ENCODE measurements at regions not wholly inside any gene's neighbourhood (a gene's known extent, or its start where the extent isn't known, plus 50 kb on each side); places are given as distances from the start of the nearest gene placed in this dataset.

- H3K4me3 ChIP-seq = no peak overlapping the region
- WGBS, 2 donors (ENCODE audit: low coverage in 1 of 2) = 85 to 100% methylated on average over 1 to 2 of the region's 2 CpGs
- peak overlapping the region in 3 of 4 donors; percentile 80 to 90 (median 83) for H3K27ac ChIP-seq
- H3K4me1 ChIP-seq = peaks cover 3 to 48% (median 15%) of the 10 kb centered on the region in 3 donors
- TF ChIP-seq POLR2A (IDR thresholded peaks at IDR 0.05) (no peak), POLR2AphosphoS5 (IDR thresholded peaks at IDR 0.05) (no peak), EP300 (IDR thresholded peaks at IDR 0.05) (no peak), CTCF (IDR thresholded peaks at IDR 0.05) (no peak)
- H3K36me3 ChIP-seq = no peaks in the 10 kb centered on the region
- no peaks in the 10 kb centered on the region for H3K27me3 ChIP-seq
- no peaks in the 10 kb centered on the region for H3K9me3 ChIP-seq
- no peak for ATAC-seq
Measured at GRCh38 chr6:137775227-137775626, 91.8 kb upstream of the TNFAIP3 start.

GRCh38 chr6:137775720-137776119 is 91.3 kb upstream of the TNFAIP3 start:
- peak overlapping the region; percentile 31 to 90 (median 82) for H3K27ac ChIP-seq
- ATAC-seq = no peak
- H3K4me3 ChIP-seq = no peak overlapping the region
- H3K4me1 ChIP-seq = peaks cover 3 to 52% (median 19%) of the 10 kb centered on the region in 3 donors
- TF ChIP-seq POLR2AphosphoS5 (IDR thresholded peaks at IDR 0.05) = no peak
- no peaks in the 10 kb centered on the region for H3K27me3 ChIP-seq
- 46 to 68% methylated on average over 4 to 5 of the region's 5 CpGs for WGBS, 2 donors (ENCODE audit: low coverage in 1 of 2)
- no peaks in the 10 kb centered on the region for H3K9me3 ChIP-seq
- H3K36me3 ChIP-seq = no peaks in the 10 kb centered on the region

- Histone ChIP-seq H3K27me3 (no peaks in the 10 kb centered on the region), H3K4me1 (peaks cover 5 to 58% (median 19%) of the 10 kb centered on the region in 3 donors), H3K9me3 (no peaks in the 10 kb centered on the region), H3K36me3 (no peaks in the 10 kb centered on the region), H3K27ac (peak overlapping the region; percentile 31 to 90 (median 82)), H3K4me3 (no peak overlapping the region)
- WGBS, 2 donors (ENCODE audit: low coverage in 1 of 2) = 62 to 79% methylated on average over 5 to 8 of the region's 9 CpGs
- no peak for TF ChIP-seq POLR2AphosphoS5 (IDR thresholded peaks at IDR 0.05)
- ATAC-seq = no peak
Measured at GRCh38 chr6:137776256-137776655, 90.8 kb upstream of the TNFAIP3 start.

GRCh38 chr6:137776786-137777686 is 90.0 kb upstream of the TNFAIP3 start:
- H3K27ac ChIP-seq = peak overlapping the region; percentile 65 to 90 (median 82)
- ATAC-seq = peak; percentile 74
- H3K4me1 ChIP-seq = peaks cover 6 to 66% (median 19%) of the 10 kb centered on the region in 3 donors
- no peaks in the 10 kb centered on the region for H3K36me3 ChIP-seq
- H3K9me3 ChIP-seq = no peaks in the 10 kb centered on the region
- H3K4me3 ChIP-seq = no peak overlapping the region
- no peaks in the 10 kb centered on the region for H3K27me3 ChIP-seq
- 16 to 20% methylated on average over 15 of the region's 15 CpGs for WGBS, 2 donors (ENCODE audit: low coverage in 1 of 2)
- TF ChIP-seq POLR2AphosphoS5 (IDR thresholded peaks at IDR 0.05) = peak; percentile 79
- TF ChIP-seq EP300 (IDR thresholded peaks at IDR 0.05) = peak; percentile 50
- TF ChIP-seq CTCF (IDR thresholded peaks at IDR 0.05) = peak in 1 of 4 experiments; percentile 46
- no peak for TF ChIP-seq POLR2A (IDR thresholded peaks at IDR 0.05)

GRCh38 chr6:137777687-137778075 is 89.4 kb upstream of the TNFAIP3 start:
- H3K4me3 ChIP-seq = no peak overlapping the region
- no peaks in the 10 kb centered on the region for H3K27me3 ChIP-seq
- no peak for ATAC-seq
- 20 to 69% methylated on average over 1 of the region's 1 CpG for WGBS, 2 donors (ENCODE audit: low coverage in 1 of 2)
- H3K9me3 ChIP-seq = no peaks in the 10 kb centered on the region
- peak overlapping the region; percentile 25 to 90 (median 82) for H3K27ac ChIP-seq
- TF ChIP-seq POLR2AphosphoS5 (IDR thresholded peaks at IDR 0.05) = no peak
- TF ChIP-seq EP300 (IDR thresholded peaks at IDR 0.05) = no peak
- TF ChIP-seq POLR2A (IDR thresholded peaks at IDR 0.05) = no peak
- no peak for TF ChIP-seq CTCF (IDR thresholded peaks at IDR 0.05)
- peaks cover 6 to 70% (median 19%) of the 10 kb centered on the region in 3 donors for H3K4me1 ChIP-seq
- no peaks in the 10 kb centered on the region for H3K36me3 ChIP-seq

- Histone ChIP-seq H3K4me1 (peaks cover 6 to 63% (median 19%) of the 10 kb centered on the region in 3 donors), H3K4me3 (no peak overlapping the region), H3K27me3 (no peaks in the 10 kb centered on the region), H3K9me3 (no peaks in the 10 kb centered on the region), H3K27ac (peak overlapping the region; percentile 70 to 93 (median 86)), H3K36me3 (no peaks in the 10 kb centered on the region)
- ATAC-seq = no peak
- 88 to 89% methylated on average over 2 to 3 of the region's 3 CpGs for WGBS, 2 donors (ENCODE audit: low coverage in 1 of 2)
- no peak for TF ChIP-seq CTCF (IDR thresholded peaks at IDR 0.05)
- no peak for TF ChIP-seq POLR2A (IDR thresholded peaks at IDR 0.05)
- no peak for TF ChIP-seq EP300 (IDR thresholded peaks at IDR 0.05)
- no peak for TF ChIP-seq POLR2AphosphoS5 (IDR thresholded peaks at IDR 0.05)
Measured at GRCh38 chr6:137779982-137780381, 87.1 kb upstream of the TNFAIP3 start.

All from gastroesophageal sphincter (tissue), 4 donors.